ENCODE measurements at regions not wholly inside any gene's neighbourhood (a gene's known extent, or its start where the extent isn't known, plus 50 kb on each side); places are given as distances from the start of the nearest gene placed in this dataset.

GRCh38 chr6:165045631-165046030 lies 263.8 kb downstream of the C6orf118 start:
- H3K4me3 ChIP-seq = no peak overlapping the region
- TF ChIP-seq, protein P1, sequence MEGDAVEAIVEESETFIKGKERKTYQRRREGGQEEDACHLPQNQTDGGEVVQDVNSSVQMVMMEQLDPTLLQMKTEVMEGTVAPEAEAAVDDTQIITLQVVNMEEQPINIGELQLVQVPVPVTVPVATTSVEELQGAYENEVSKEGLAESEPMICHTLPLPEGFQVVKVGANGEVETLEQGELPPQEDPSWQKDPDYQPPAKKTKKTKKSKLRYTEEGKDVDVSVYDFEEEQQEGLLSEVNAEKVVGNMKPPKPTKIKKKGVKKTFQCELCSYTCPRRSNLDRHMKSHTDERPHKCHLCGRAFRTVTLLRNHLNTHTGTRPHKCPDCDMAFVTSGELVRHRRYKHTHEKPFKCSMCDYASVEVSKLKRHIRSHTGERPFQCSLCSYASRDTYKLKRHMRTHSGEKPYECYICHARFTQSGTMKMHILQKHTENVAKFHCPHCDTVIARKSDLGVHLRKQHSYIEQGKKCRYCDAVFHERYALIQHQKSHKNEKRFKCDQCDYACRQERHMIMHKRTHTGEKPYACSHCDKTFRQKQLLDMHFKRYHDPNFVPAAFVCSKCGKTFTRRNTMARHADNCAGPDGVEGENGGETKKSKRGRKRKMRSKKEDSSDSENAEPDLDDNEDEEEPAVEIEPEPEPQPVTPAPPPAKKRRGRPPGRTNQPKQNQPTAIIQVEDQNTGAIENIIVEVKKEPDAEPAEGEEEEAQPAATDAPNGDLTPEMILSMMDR (IDR thresholded peaks at IDR 0.05) = no peak
- H3K27ac ChIP-seq = no peak overlapping the region
- DNase-seq (ENCODE audit: low spot score) = no peak

- DNase-seq (ENCODE audit: low spot score) = no peak
- no peak overlapping the region for H3K4me3 ChIP-seq
- TF ChIP-seq, protein P1 (IDR thresholded peaks at IDR 0.05) = no peak
- no peak overlapping the region for H3K27ac ChIP-seq
These were observed 266.5 kb downstream of the C6orf118 start for GRCh38 chr6:165042912-165043311.

GRCh38 chr6:165040440-165040839 lies 269.0 kb downstream of the C6orf118 start:
- Histone ChIP-seq H3K27ac (no peak overlapping the region), H3K4me3 (no peak overlapping the region)
- DNase-seq (ENCODE audit: low spot score) = no peak
- TF ChIP-seq, protein P1 (IDR thresholded peaks at IDR 0.05) = no peak

DNA sequence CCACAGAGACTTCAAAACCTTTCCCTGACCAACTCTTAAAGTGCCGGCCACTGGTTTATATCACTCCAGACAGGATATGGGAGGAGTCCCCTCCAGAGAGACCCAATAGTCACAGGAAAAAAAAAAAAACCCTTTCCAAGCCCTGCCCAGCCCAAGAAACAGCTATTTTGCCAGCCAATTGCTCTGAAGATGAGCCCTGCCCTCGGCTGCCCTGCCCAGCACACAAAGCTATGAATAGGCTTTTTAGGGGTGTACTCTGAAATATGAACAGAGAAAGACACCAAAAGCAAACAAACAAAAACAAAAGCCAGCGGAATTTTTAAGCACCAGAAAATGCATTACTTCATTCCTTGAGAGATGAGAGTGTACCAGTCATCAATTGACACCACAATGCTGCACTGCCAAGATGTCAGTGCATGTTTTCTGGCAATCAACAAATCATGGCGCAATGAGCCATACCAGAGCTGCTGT lies 275.1 kb downstream of the C6orf118 start:
- Histone ChIP-seq H3K4me3 (no peak overlapping the region), H3K27ac (no peak overlapping the region)
- TF ChIP-seq, protein P1 (IDR thresholded peaks at IDR 0.05) = no peak
- no peak for DNase-seq (ENCODE audit: low spot score)

DNA sequence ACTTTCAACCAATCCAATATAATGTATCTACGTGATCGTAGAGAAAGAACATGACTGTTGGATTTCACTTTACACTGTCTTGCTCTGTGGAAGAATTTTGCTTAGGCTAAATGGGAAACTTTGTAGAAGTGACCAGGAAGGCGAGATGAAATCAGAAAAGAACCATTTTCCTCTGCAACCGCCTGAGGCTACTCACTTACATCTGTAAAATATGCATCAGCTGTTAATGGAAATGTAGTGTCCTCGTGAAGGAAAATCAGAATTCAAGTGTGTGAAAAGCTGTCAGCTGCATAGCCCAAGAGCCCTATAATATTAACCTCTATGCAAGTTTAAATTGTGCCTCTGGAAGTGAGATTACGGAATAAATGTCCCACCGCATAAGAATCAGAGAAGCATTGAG lies 277.9 kb downstream of the C6orf118 start:
- Histone ChIP-seq H3K27ac (no peak overlapping the region), H3K4me3 (no peak overlapping the region)
- DNase-seq (ENCODE audit: low spot score) = no peak
- TF ChIP-seq, protein P1 (IDR thresholded peaks at IDR 0.05) = no peak

GRCh38 chr6:165025040-165025439 lies 284.4 kb downstream of the C6orf118 start:
- H3K27ac ChIP-seq = no peak overlapping the region
- TF ChIP-seq, protein P1 (IDR thresholded peaks at IDR 0.05) = no peak
- DNase-seq (ENCODE audit: low spot score) = no peak
- H3K4me3 ChIP-seq = no peak overlapping the region

DNA sequence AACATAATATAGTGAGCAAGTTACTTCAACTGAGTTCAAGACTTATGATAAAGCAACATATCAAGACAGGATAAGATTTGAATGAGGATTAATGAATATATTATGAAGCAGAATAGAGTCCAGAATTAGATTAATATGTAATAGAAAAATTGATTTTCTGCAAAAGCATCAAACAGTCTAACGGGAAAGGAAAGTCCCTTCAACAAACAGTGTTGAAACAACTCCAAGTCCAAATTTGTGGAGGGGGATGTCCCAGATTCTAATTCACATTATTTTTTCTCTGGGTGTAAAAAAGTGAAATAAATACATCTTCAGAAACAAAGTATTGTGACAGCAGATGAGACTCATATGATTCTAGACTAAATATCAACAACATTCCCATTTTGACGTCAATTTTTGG lies 289.7 kb downstream of the C6orf118 start:
- Histone ChIP-seq H3K4me3 (no peak overlapping the region), H3K27ac (no peak overlapping the region)
- TF ChIP-seq, protein P1 (IDR thresholded peaks at IDR 0.05) = no peak
- DNase-seq (ENCODE audit: low spot score) = no peak
